A549 (cell line): ENCODE measurements at regions not wholly inside any gene's neighbourhood (a gene's known extent, or its start where the extent isn't known, plus 50 kb on each side); places are given as distances from the start of the nearest gene placed in this dataset.

Source experiments
- ATAC-seq, 2 experiments: fragments of 200-7000 bp in 1 of 2; fragments of >200 bp in 1 of 2; cut with Nextera tagmentation in 1 of 2; cut with Tn5 transposase in 1 of 2; 3 replicates each; pipeline versions ENCODE4 v1.8.0 to v1.9.1; 2018 to 2020; ENCODE audit warnings: mild to moderate bottlenecking in 1 of 2, moderate library complexity in 1 of 2
- CTCF ChIA-PET: fragments of 300-600 bp; sonication (Branson Sonifier 250); formaldehyde crosslinking; extraction: SDS; loops from one replicate; lab custom pipeline; 2021; ENCODE audit warnings: antibody characterized with exemption, inconsistent platforms; lab: Yijun Ruan, JAX
- POLR2A ChIA-PET: fragments of 350-600 bp; formaldehyde crosslinking; extraction: SDS; loops from one replicate; lab custom pipeline; 2021; ENCODE audit warnings: antibody characterized with exemption, inconsistent platforms; lab: Yijun Ruan, JAX
- DNase-seq, 2 experiments: peaks; one replicate each; pipeline versions ENCODE4 v3.0.0 to v3.0.0-alpha.2; 2011 to 2016; ENCODE audit warnings: low read depth in 1 of 2, low spot score in 1 of 2
- FAIRE-seq: peaks from 2 replicates; lab custom pipeline; 2011; peaks lifted over from hg19 to GRCh38; lab: Jason Lieb, UNC
- H3K27ac ChIP-seq, 2 experiments: fragments of >200 bp; sonication (Bioruptor Twin); formaldehyde crosslinking; 3 replicates each; pipeline ENCODE4 v1.5.1; 2016 to 2017
- H3K4me1 ChIP-seq: fragments of >200 bp; sonication (Bioruptor Twin); formaldehyde crosslinking; 3 replicates; pipeline ENCODE4 v1.6.1; 2016
- H3K4me2 ChIP-seq: fragments of >200 bp; sonication (Bioruptor Twin); formaldehyde crosslinking; 3 replicates; pipeline ENCODE4 v1.6.1; 2016
- H3K4me3 ChIP-seq: fragments of >200 bp; sonication (Bioruptor Twin); formaldehyde crosslinking; 3 replicates; pipeline ENCODE4 v1.5.1; 2016
- H3K9me3 ChIP-seq: fragments of >200 bp; sonication (Bioruptor Twin); formaldehyde crosslinking; 3 replicates; pipeline ENCODE4 v1.6.1; 2016
- ATOH8 ChIP-seq: fragments of 250-450 bp; sonication (Bioruptor Pico); IDR thresholded peaks from 2 replicates; pipeline ENCODE4 v1.5.0; 2020; ENCODE audit warnings: low read depth, mild to moderate bottlenecking, moderate library complexity
- CBX2 ChIP-seq: fragments of 200-600 bp; sonication (generic); IDR thresholded peaks from 2 replicates; pipeline ENCODE4 v1.6.1; 2016; ENCODE audit warnings: low read depth, mild to moderate bottlenecking, borderline replicate concordance
- CBX8 ChIP-seq: fragments of 200-600 bp; sonication (generic); IDR thresholded peaks from 2 replicates; pipeline ENCODE4 v1.6.1; 2016
- CHD4 ChIP-seq: fragments of 200-600 bp; sonication (generic); IDR thresholded peaks from 2 replicates; pipeline ENCODE4 v1.6.1; 2016; ENCODE audit warnings: antibody characterized with exemption, mild to moderate bottlenecking, borderline replicate concordance
- EHF ChIP-seq: fragments of 250-450 bp; sonication (Bioruptor Pico); IDR thresholded peaks from 2 replicates; pipeline ENCODE4 v1.5.0; 2020; ENCODE audit warnings: mild to moderate bottlenecking
- ELK1 ChIP-seq: fragments of 150-350 bp; IDR thresholded peaks from 2 replicates; pipeline ENCODE4 v1.6.1; 2014; ENCODE audit warnings: low read depth, mild to moderate bottlenecking, low read length
- FOSB ChIP-seq: fragments of 250-450 bp; sonication (Bioruptor Pico); IDR thresholded peaks from 2 replicates; pipeline ENCODE4 v1.5.0; 2020; ENCODE audit warnings: mild to moderate bottlenecking, moderate library complexity
- FOSL2 ChIP-seq, 2 experiments: fragments of 450-650 bp in 1 of 2; fragments of >200 bp in 1 of 2; sonication (Bioruptor Twin) in 1 of 2; formaldehyde crosslinking; IDR thresholded peaks; 2 replicates each; pipeline versions ENCODE4 v1.5.0 to v1.6.1; 2016 to 2020; ENCODE audit warnings: mild to moderate bottlenecking in 1 of 2, moderate library complexity in 1 of 2
- HDAC2 ChIP-seq: fragments of 200-600 bp; sonication (generic); IDR thresholded peaks from 2 replicates; pipeline ENCODE4 v1.6.1; 2016
- HES2 ChIP-seq: fragments of >200 bp; sonication (Bioruptor Twin); formaldehyde crosslinking; IDR thresholded peaks from 2 replicates; pipeline ENCODE4 v1.6.1; 2016
- HEYL ChIP-seq: fragments of 250-450 bp; sonication (Bioruptor Pico); IDR thresholded peaks from 2 replicates; pipeline ENCODE4 v1.8.0; 2021; ENCODE audit warnings: mild to moderate bottlenecking, moderate library complexity
- HOXA7 ChIP-seq: fragments of 250-450 bp; sonication (Bioruptor Pico); IDR thresholded peaks from 2 replicates; pipeline ENCODE4 v1.5.0; 2020; ENCODE audit warnings: mild to moderate bottlenecking, moderate library complexity
- HOXB13 ChIP-seq: fragments of 250-450 bp; sonication (Bioruptor Pico); IDR thresholded peaks from 2 replicates; pipeline ENCODE4 v1.5.0; 2020; ENCODE audit warnings: low read depth, mild to moderate bottlenecking, moderate library complexity
- HOXB5 ChIP-seq: fragments of 250-450 bp; sonication (Bioruptor Pico); IDR thresholded peaks from 2 replicates; pipeline ENCODE4 v1.5.0; 2020; ENCODE audit warnings: mild to moderate bottlenecking, moderate library complexity
- JUN ChIP-seq, 2 experiments: fragments of >200 bp; sonication (Bioruptor Twin); formaldehyde crosslinking; IDR thresholded peaks; 2 replicates in 1 of 2; 3 replicates in 1 of 2; pipeline ENCODE4 v1.6.1; 2016 to 2017
- JUNB ChIP-seq: fragments of >200 bp; sonication (Bioruptor Twin); formaldehyde crosslinking; IDR thresholded peaks from 2 replicates; pipeline ENCODE4 v1.6.1; 2016
- KDM1A ChIP-seq: fragments of 200-600 bp; sonication (generic); IDR thresholded peaks from 2 replicates; pipeline ENCODE4 v1.6.1; 2016; ENCODE audit warnings: low read depth, mild to moderate bottlenecking
- KDM5A ChIP-seq: fragments of 200-600 bp; sonication (generic); IDR thresholded peaks from 2 replicates; pipeline ENCODE4 v1.6.1; 2016; ENCODE audit warnings: antibody characterized with exemption, mild to moderate bottlenecking
- MAFK ChIP-seq: fragments of 450-650 bp; IDR thresholded peaks from 2 replicates; pipeline ENCODE4 v1.6.1; 2014; ENCODE audit not compliant: partially characterized antibody
- MAZ ChIP-seq: fragments of 150-350 bp; IDR thresholded peaks from 2 replicates; pipeline ENCODE4 v1.6.1; 2014; ENCODE audit warnings: antibody characterized with exemption, low read depth, low read length, borderline replicate concordance
- MYC ChIP-seq: IDR thresholded peaks from 2 replicates; pipeline ENCODE4 v1.6.1; 2012; ENCODE audit warnings: mild to moderate bottlenecking, inconsistent platforms, low read length, improper control_type of control experiment, borderline replicate concordance
- NPAS2 ChIP-seq: fragments of 250-450 bp; sonication (Bioruptor Pico); IDR thresholded peaks from 2 replicates; pipeline ENCODE4 v1.8.0; 2022; ENCODE audit warnings: mild to moderate bottlenecking, moderate library complexity, borderline replicate concordance
- NR3C1 ChIP-seq: fragments of >200 bp; sonication (Bioruptor Twin); formaldehyde crosslinking; IDR thresholded peaks from 3 replicates; pipeline ENCODE4 v1.6.1; 2017
- POLR2AphosphoS2 ChIP-seq: conservative IDR thresholded peaks from 2 replicates; pipeline ENCODE4 v1.6.1; 2012; ENCODE audit warnings: low read length, improper control_type of control experiment, inconsistent platforms
- RARB ChIP-seq: fragments of 250-450 bp; sonication (Bioruptor Pico); IDR thresholded peaks from 2 replicates; pipeline ENCODE4 v1.8.0; 2021; ENCODE audit warnings: mild to moderate bottlenecking, moderate library complexity
- RFX5 ChIP-seq: fragments of 450-650 bp; IDR thresholded peaks from 2 replicates; pipeline ENCODE4 v1.7.1; 2014; ENCODE audit warnings: antibody characterized with exemption, mild to moderate bottlenecking, moderate library complexity
- SMC3 ChIP-seq: fragments of >200 bp; sonication (Bioruptor Twin); formaldehyde crosslinking; IDR thresholded peaks from 3 replicates; pipeline ENCODE4 v1.6.1; 2018; ENCODE audit warnings: inconsistent platforms
- TFCP2L1 ChIP-seq: fragments of 250-450 bp; sonication (Bioruptor Pico); IDR thresholded peaks from 2 replicates; pipeline ENCODE4 v1.5.0; 2021; ENCODE audit warnings: mild to moderate bottlenecking
- TP53 ChIP-seq: fragments of 250-450 bp; sonication (Bioruptor Pico); IDR thresholded peaks from 2 replicates; pipeline ENCODE4 v1.5.0; 2021; ENCODE audit warnings: mild to moderate bottlenecking, moderate library complexity
- ZSCAN20 ChIP-seq: fragments of 250-450 bp; sonication (Bioruptor Pico); IDR thresholded peaks from 2 replicates; pipeline ENCODE4 v1.8.0; 2022; ENCODE audit warnings: mild to moderate bottlenecking, moderate library complexity
- WGBS: methylation state at CpG from one replicate; pipeline ENCODE4 v1.1.6; 2017; ENCODE audit errors: missing lambda C conversion rate; 5-methylcytosine and 5-hydroxymethylcytosine counted together

- Histone ChIP-seq H3K9me3 (no peaks in the 10 kb centered on the region), H3K4me2 (no peak overlapping the region), H3K4me3 (no peak overlapping the region), H3K27ac (no peak overlapping the region), H3K4me1 (no peaks in the 10 kb centered on the region)
- ChIA-PET POLR2A (no interaction called here), CTCF (interaction anchor here (1.7 to 2.1 kb wide), 2 partner anchors 11 to 34 kb away, joined by 4 to 13 read pairs; no protein-coding TSS in a partner anchor)
- WGBS = 80% methylated on average over 5 of the region's 5 CpGs
- FAIRE-seq (no peak), DNase-seq (no peak), ATAC-seq (no peak)
- TF ChIP-seq POLR2AphosphoS2 = no peak
- no peak for TF ChIP-seq TP53 (CRISPR knock-in tag)
- TF ChIP-seq RFX5 = no peak
- no peak for TF ChIP-seq KDM1A
- TF ChIP-seq ATOH8 = no peak
- TF ChIP-seq RARB = no peak
- TF ChIP-seq CBX2 = no peak
- TF ChIP-seq HOXB13 (CRISPR knock-in tag) = no peak
- TF ChIP-seq ZSCAN20 (CRISPR knock-in tag) = no peak
- no peak for TF ChIP-seq KDM5A
- no peak for TF ChIP-seq HOXA7 (CRISPR knock-in tag)
- TF ChIP-seq SMC3 = no peak
- TF ChIP-seq NPAS2 (CRISPR knock-in tag) = no peak
- no peak for TF ChIP-seq CBX8
- TF ChIP-seq HES2 = no peak
- no peak for TF ChIP-seq MAZ
- TF ChIP-seq NR3C1 = no peak
- TF ChIP-seq JUNB = no peak
These were observed 144.4 kb upstream of the HNRNPU start for GRCh38 chr1:245008761-245009160.

GRCh38 chr1:245007852-245008251 is 143.5 kb upstream of the HNRNPU start:
- ChIA-PET CTCF (interaction anchor here (1.7 to 2.1 kb wide), 2 partner anchors 10 to 35 kb away, joined by 4 to 13 read pairs; no protein-coding TSS in a partner anchor), POLR2A (no interaction called here)
- Histone ChIP-seq H3K4me3 (no peak overlapping the region), H3K4me2 (no peak overlapping the region), H3K27ac (no peak overlapping the region), H3K4me1 (no peaks in the 10 kb centered on the region), H3K9me3 (no peaks in the 10 kb centered on the region)
- ATAC-seq = no peak
- FAIRE-seq = no peak
- 85% methylated on average over 5 of the region's 5 CpGs for WGBS
- no peak for DNase-seq
- TF ChIP-seq CBX8 = no peak
- no peak for TF ChIP-seq TFCP2L1 (CRISPR knock-in tag)
- no peak for TF ChIP-seq HEYL (CRISPR knock-in tag)
- no peak for TF ChIP-seq NR3C1
- TF ChIP-seq HOXB5 = no peak
- TF ChIP-seq EHF (CRISPR knock-in tag) = no peak

GRCh38 chr1:245003246-245003645 is 138.9 kb upstream of the HNRNPU start:
- FAIRE-seq (no peak), ATAC-seq (no peak), DNase-seq (no peak)
- Histone ChIP-seq H3K9me3 (no peaks in the 10 kb centered on the region), H3K4me2 (no peak overlapping the region), H3K4me3 (no peak overlapping the region), H3K27ac (no peak overlapping the region), H3K4me1 (no peaks in the 10 kb centered on the region)
- POLR2A ChIA-PET = no interaction called here
- CTCF ChIA-PET = no interaction called here
- TF ChIP-seq TFCP2L1 (CRISPR knock-in tag) (no peak), HES2 (no peak), NPAS2 (CRISPR knock-in tag) (no peak), ATOH8 (no peak), HOXA7 (CRISPR knock-in tag) (no peak), ELK1 (no peak), CHD4 (no peak), MYC (no peak), HDAC2 (no peak), NR3C1 (no peak), KDM1A (no peak), HOXB13 (CRISPR knock-in tag) (no peak), JUN (IDR thresholded peaks at IDR 0.05) (no peak), MAFK (no peak), FOSB (no peak), CBX8 (no peak), CBX2 (no peak), FOSL2 (IDR thresholded peaks at IDR 0.05) (no peak), FOSL2 (CRISPR knock-in tag; IDR thresholded peaks at IDR 0.05) (no peak)
- 82% methylated on average over 2 of the region's 2 CpGs for WGBS
